ENCODE measurements at regions not wholly inside any gene's neighbourhood (a gene's known extent, or its start where the extent isn't known, plus 50 kb on each side); places are given as distances from the start of the nearest gene placed in this dataset.

- TF ChIP-seq CTCF (IDR thresholded peaks at IDR 0.05): no peak
- TF ChIP-seq EZH2phosphoT487 (IDR thresholded peaks at IDR 0.05): no peak
Observed at GRCh38 chr15:87715252-87715651, 541.3 kb downstream of the NTRK3 start.

Data from neural progenitor cell (in vitro differentiated cells).